Sigmoid colon (tissue), 4 donors: ENCODE measurements at regions not wholly inside any gene's neighbourhood (a gene's known extent, or its start where the extent isn't known, plus 50 kb on each side); places are given as distances from the start of the nearest gene placed in this dataset.

Experiments used
- EP300 ChIP-seq, 4 donors: sonication (generic); formaldehyde crosslinking; IDR thresholded peaks; one replicate each; pipeline ENCODE4 v1.6.1; 2017; ENCODE audit warnings: antibody characterized with exemption in 4 of 4
- POLR2A ChIP-seq, 2 donors: fragments of 450-650 bp; IDR thresholded peaks; one replicate each; pipeline ENCODE4 v1.6.1; 2016; ENCODE audit warnings: antibody characterized with exemption in 2 of 2, mild to moderate bottlenecking in 2 of 2, moderate library complexity in 2 of 2
- POLR2AphosphoS5 ChIP-seq, 4 donors: sonication (generic); formaldehyde crosslinking; IDR thresholded peaks; one replicate each; pipeline ENCODE4 v1.6.1; 2017; ENCODE audit warnings: antibody characterized with exemption in 4 of 4
- TF ChIP-seq, protein P1 (sequence below), 4 experiments: fragments of 450-650 bp in 3 of 4; fragments of 200-600 bp in 1 of 4; IDR thresholded peaks; one replicate each; pipeline ENCODE4 v1.5.1; 2016 to 2019; ENCODE audit warnings: antibody characterized with exemption in 4 of 4, mild to moderate bottlenecking in 3 of 4, moderate library complexity in 2 of 4

DNA sequence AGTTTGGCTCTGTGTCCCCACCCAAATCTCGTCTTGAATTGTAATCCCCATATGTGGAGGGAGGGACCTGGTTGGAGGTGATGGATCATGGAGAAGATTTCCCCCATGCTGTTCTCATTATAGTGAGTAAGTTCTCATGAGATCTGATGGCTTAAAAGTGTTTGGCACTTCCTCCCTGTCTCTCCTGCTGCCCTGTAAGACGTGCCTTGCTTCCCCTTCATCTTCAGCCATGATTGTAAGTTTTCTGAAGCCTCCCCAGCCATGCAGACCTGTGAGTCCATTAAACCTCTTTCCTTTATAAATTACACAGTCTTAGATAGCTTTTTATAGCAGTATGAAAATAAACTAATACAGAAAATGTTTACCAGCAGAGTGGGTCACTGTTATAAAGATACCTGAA lies 577.6 kb downstream of the UTRN start:
- TF ChIP-seq EP300 (IDR thresholded peaks at IDR 0.05) (no peak), POLR2A (IDR thresholded peaks at IDR 0.05) (no peak), POLR2AphosphoS5 (IDR thresholded peaks at IDR 0.05) (no peak)
- TF ChIP-seq, protein P1, sequence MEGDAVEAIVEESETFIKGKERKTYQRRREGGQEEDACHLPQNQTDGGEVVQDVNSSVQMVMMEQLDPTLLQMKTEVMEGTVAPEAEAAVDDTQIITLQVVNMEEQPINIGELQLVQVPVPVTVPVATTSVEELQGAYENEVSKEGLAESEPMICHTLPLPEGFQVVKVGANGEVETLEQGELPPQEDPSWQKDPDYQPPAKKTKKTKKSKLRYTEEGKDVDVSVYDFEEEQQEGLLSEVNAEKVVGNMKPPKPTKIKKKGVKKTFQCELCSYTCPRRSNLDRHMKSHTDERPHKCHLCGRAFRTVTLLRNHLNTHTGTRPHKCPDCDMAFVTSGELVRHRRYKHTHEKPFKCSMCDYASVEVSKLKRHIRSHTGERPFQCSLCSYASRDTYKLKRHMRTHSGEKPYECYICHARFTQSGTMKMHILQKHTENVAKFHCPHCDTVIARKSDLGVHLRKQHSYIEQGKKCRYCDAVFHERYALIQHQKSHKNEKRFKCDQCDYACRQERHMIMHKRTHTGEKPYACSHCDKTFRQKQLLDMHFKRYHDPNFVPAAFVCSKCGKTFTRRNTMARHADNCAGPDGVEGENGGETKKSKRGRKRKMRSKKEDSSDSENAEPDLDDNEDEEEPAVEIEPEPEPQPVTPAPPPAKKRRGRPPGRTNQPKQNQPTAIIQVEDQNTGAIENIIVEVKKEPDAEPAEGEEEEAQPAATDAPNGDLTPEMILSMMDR (IDR thresholded peaks at IDR 0.05), result no peak
